ENCODE measurements at regions not wholly inside any gene's neighbourhood (a gene's known extent, or its start where the extent isn't known, plus 50 kb on each side); places are given as distances from the start of the nearest gene placed in this dataset.

- TF ChIP-seq CTCF (IDR thresholded peaks at IDR 0.05) (no peak), POLR2A (IDR thresholded peaks at IDR 0.05) (no peak)
Observed at GRCh38 chr10:36116040-36116439, 473.9 kb upstream of the FZD8 start.
